GM12865 (cell line): ENCODE measurements at regions not wholly inside any gene's neighbourhood (a gene's known extent, or its start where the extent isn't known, plus 50 kb on each side); places are given as distances from the start of the nearest gene placed in this dataset.

Experiments
- DNase-seq: peaks from one replicate; pipeline ENCODE4 v3.0.0; 2010; ENCODE audit warnings: low read depth
- H3K4me3 ChIP-seq: 2 replicates; pipeline ENCODE4 v1.5.1; 2011; ENCODE audit warnings: mild to moderate bottlenecking, low read depth, low read length, control low read depth
- TF ChIP-seq, protein P1 (sequence below): IDR thresholded peaks from 2 replicates; pipeline ENCODE4 v1.5.1; 2011; ENCODE audit warnings: low read length, control low read depth, low read depth, inconsistent platforms; ENCODE audit not compliant: insufficient read depth; ENCODE audit errors: missing control alignments

DNA sequence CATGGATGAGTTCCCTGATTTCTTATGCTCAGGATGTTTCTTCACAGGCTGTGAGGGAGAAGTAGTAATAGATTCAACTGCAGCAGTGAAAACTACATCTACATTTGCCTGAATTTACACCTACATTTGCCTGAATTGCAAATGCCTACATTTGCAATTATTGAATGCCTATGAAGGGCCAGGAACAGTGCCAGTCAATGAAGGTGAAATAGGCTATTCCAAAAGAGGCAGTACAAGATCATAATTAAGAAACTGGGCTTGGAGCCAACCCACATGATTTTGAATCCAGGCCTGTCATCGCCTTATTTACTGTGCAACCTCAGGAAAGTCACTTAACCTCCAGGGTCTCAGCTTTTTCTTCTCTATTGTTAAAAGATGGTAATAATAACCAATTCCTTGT, 1353.3 kb downstream of the FAM181B start:
- H3K4me3 ChIP-seq, result no peak overlapping the region
- no peak for DNase-seq
- TF ChIP-seq, protein P1, sequence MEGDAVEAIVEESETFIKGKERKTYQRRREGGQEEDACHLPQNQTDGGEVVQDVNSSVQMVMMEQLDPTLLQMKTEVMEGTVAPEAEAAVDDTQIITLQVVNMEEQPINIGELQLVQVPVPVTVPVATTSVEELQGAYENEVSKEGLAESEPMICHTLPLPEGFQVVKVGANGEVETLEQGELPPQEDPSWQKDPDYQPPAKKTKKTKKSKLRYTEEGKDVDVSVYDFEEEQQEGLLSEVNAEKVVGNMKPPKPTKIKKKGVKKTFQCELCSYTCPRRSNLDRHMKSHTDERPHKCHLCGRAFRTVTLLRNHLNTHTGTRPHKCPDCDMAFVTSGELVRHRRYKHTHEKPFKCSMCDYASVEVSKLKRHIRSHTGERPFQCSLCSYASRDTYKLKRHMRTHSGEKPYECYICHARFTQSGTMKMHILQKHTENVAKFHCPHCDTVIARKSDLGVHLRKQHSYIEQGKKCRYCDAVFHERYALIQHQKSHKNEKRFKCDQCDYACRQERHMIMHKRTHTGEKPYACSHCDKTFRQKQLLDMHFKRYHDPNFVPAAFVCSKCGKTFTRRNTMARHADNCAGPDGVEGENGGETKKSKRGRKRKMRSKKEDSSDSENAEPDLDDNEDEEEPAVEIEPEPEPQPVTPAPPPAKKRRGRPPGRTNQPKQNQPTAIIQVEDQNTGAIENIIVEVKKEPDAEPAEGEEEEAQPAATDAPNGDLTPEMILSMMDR, result no peak

DNA sequence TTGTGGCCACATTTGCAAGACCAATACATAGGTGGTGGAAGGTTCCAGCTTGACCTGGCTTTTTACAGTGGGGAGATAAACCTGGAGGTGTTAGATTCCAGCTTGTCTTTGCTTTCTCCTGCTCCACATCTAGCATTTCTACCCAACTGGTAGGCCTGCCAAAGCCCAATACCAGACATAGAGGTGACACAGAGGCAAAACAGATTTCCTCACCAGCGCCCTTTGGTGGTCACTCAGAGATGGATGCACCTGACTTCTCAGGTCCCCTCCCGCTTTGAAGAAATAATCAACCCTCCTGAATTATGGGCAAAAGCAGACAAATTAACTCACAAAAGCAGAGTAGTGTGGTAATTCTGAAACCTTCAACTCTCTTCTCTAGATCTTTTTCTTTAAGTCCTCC, 1356.2 kb downstream of the FAM181B start:
- DNase-seq, result no peak
- TF ChIP-seq, protein P1, result no peak
- no peak overlapping the region for H3K4me3 ChIP-seq

DNA sequence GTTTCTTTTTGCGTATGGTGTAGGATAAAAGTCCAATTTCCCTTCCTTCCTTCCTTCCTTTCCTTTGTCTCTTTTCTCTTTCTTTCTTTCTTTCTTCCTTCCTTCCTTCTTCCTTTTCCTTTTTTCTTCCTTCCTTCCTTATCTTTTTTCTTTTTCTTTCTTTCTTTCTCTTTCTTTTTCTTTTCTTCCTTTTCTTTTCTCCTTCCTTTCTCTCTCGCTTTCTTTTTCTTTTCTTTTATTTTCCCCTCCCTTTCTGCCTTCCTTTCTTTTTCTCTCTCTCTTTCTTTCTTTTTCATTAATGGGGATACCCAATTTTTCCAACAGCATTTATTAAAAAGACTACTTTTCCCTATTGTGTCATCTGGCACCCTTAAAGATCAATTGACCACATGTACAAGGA, 1359.7 kb downstream of the FAM181B start:
- TF ChIP-seq, protein P1, result no peak
- no peak for DNase-seq
- no peak overlapping the region for H3K4me3 ChIP-seq

DNA sequence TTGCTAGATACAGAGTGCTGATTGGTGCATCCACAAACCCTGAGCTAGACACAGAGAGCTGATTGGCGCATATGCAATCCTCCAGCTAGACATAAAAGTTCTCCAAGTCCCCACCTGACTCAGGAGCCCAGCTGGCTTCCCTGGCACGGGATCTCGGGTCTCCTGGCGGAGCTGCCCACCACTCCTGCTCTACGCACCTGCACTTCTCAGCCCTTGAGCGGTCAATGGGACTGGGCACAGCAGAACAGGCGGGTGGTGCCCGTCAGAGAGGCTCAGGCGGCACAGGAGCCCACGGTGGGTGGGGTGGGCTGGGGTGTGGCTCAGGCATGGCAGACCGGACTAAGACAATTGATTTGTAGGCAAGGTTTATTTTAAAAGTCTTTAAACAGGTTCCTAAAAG, 1365.5 kb downstream of the FAM181B start:
- no peak overlapping the region for H3K4me3 ChIP-seq
- TF ChIP-seq, protein P1, result no peak
- no peak for DNase-seq

DNA sequence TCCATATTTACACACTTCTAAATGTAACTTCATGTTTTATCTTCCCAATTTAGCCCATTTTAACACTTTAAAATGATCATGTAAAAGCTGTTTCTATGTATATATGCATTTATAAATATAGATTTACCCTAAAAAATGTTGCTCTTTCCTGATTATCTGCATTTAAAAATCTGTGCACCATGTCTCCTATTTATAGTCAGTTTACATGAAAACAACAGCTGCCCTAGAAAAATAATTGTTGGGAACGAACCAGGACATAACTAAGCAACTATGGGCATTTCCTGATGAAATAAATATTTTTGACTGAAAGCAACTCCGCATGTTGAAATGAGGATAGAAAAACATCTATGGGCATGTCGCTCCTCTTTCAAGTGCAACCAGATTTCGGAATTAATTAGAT, 1368.2 kb downstream of the FAM181B start:
- DNase-seq, result no peak
- no peak overlapping the region for H3K4me3 ChIP-seq
- TF ChIP-seq, protein P1, result no peak

DNA sequence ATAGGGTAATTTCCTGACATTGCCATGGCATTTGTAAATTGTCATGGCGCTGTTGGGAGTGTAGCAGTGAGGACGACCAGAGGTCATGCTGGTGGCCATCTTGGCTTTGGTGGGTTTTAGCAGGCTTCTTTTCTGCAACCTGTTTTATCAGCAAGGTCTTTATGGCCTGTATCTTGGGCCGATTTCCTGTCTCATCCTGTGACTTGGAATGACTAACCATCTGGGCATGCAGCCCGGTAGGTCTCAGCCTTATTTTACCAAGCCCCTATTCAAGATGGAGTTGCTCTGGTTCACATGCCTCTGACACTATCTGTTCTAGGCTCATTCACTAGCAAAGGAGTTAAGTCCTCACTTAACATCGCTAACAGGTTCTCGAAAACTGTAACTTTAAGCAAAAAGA, 1374.2 kb downstream of the FAM181B start:
- H3K4me3 ChIP-seq, result no peak overlapping the region
- DNase-seq, result no peak
- TF ChIP-seq, protein P1, result no peak

DNA sequence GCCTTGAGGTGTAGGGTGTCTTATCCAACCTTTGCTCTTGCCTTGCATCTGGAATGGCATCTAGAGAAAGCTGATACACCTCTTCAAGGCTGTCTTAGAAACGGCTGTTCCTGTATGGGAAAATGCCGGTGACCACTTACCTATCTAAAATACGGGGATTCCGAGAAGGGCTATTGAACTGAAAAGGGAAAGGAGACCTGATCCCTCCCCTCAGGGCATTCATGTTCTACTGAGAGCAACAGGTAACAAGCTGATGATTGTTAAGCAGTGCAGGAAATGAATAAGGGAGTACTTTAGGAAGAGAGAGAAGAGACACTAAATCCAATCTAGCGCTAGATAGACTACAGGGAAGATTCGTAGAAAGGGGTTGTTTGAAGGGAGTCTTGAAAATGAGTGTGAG, 1388.1 kb downstream of the FAM181B start:
- TF ChIP-seq, protein P1, result no peak
- H3K4me3 ChIP-seq, result no peak overlapping the region
- DNase-seq, result no peak
